Nucleus accumbens (tissue), 56 donors: ENCODE measurements at regions not wholly inside any gene's neighbourhood (a gene's known extent, or its start where the extent isn't known, plus 50 kb on each side); places are given as distances from the start of the nearest gene placed in this dataset.

Source experiments
- DNase-seq, 56 donors: peaks; one replicate each; lab custom pipeline; 2025; lab: John Stamatoyannopoulos, UW

GRCh38 chr1:30188329-30188728, 535.1 kb downstream of the MATN1 start:
- no peak for DNase-seq

GRCh38 chr1:30187413-30188023, 535.9 kb downstream of the MATN1 start:
- DNase-seq = no peak

GRCh38 chr1:30186586-30186985, 536.8 kb downstream of the MATN1 start:
- DNase-seq = no peak

GRCh38 chr1:30185809-30186208, 537.6 kb downstream of the MATN1 start:
- no peak for DNase-seq

- no peak for DNase-seq
Measured at GRCh38 chr1:30185313-30185712, 538.1 kb downstream of the MATN1 start.

- DNase-seq = no peak
Measured at GRCh38 chr1:30184393-30185141, 538.8 kb downstream of the MATN1 start.

GRCh38 chr1:30183895-30184294, 539.5 kb downstream of the MATN1 start:
- no peak for DNase-seq

GRCh38 chr1:30183006-30183405, 540.4 kb downstream of the MATN1 start:
- no peak for DNase-seq

GRCh38 chr1:30179942-30180543, 543.3 kb downstream of the MATN1 start:
- no peak for DNase-seq

GRCh38 chr1:30176477-30176876, 546.9 kb downstream of the MATN1 start:
- DNase-seq = no peak

GRCh38 chr1:30174499-30174898, 548.9 kb downstream of the MATN1 start:
- no peak for DNase-seq

GRCh38 chr1:30173560-30173959, 549.8 kb downstream of the MATN1 start:
- no peak for DNase-seq

- no peak for DNase-seq
Measured at GRCh38 chr1:30172757-30173156, 550.6 kb downstream of the MATN1 start.

GRCh38 chr1:30172299-30172694, 551.1 kb downstream of the MATN1 start:
- DNase-seq = no peak

- no peak for DNase-seq
Measured at GRCh38 chr1:30171537-30172298, 551.7 kb downstream of the MATN1 start.

GRCh38 chr1:30169269-30169668, 554.1 kb downstream of the MATN1 start:
- DNase-seq = no peak

- no peak for DNase-seq
Measured at GRCh38 chr1:30166174-30166573, 557.2 kb downstream of the MATN1 start.

- no peak for DNase-seq
Measured at GRCh38 chr1:30165116-30165515, 558.3 kb downstream of the MATN1 start.

GRCh38 chr1:30164693-30165092, 558.7 kb downstream of the MATN1 start:
- DNase-seq = no peak

GRCh38 chr1:30162565-30162964, 560.8 kb downstream of the MATN1 start:
- no peak for DNase-seq

GRCh38 chr1:30161953-30162352, 561.4 kb downstream of the MATN1 start:
- no peak for DNase-seq
